ENCODE measurements at regions not wholly inside any gene's neighbourhood (a gene's known extent, or its start where the extent isn't known, plus 50 kb on each side); places are given as distances from the start of the nearest gene placed in this dataset.

DNA sequence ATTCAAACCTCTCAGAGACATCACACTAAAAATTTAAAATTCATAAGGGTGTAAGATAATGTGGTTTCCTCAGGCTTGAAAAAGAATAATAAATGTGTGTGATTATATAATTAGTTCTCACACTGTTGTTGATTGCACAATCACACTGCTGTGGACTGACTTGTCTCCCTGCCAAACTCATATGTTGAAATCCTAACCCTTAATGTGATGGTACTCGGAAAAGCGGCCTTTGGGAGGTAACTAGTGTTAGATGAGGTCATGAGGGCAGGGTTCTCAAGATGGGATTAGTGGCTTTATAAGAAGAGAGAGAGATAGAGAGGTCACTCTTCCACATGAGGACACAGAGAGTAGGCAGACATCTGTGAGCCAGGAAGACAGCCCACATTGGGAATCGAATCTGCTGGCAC is 128.5 kb upstream of the COL1A2 start:
- TF ChIP-seq, protein P1, sequence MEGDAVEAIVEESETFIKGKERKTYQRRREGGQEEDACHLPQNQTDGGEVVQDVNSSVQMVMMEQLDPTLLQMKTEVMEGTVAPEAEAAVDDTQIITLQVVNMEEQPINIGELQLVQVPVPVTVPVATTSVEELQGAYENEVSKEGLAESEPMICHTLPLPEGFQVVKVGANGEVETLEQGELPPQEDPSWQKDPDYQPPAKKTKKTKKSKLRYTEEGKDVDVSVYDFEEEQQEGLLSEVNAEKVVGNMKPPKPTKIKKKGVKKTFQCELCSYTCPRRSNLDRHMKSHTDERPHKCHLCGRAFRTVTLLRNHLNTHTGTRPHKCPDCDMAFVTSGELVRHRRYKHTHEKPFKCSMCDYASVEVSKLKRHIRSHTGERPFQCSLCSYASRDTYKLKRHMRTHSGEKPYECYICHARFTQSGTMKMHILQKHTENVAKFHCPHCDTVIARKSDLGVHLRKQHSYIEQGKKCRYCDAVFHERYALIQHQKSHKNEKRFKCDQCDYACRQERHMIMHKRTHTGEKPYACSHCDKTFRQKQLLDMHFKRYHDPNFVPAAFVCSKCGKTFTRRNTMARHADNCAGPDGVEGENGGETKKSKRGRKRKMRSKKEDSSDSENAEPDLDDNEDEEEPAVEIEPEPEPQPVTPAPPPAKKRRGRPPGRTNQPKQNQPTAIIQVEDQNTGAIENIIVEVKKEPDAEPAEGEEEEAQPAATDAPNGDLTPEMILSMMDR (IDR thresholded peaks at IDR 0.05; ENCODE audit: poor library complexity) = no peak
- TF ChIP-seq EZH2 (IDR thresholded peaks at IDR 0.05; ENCODE audit: borderline replicate concordance) = no peak

Measured in hepatocyte (in vitro differentiated cells).